ENCODE measurements at regions not wholly inside any gene's neighbourhood (a gene's known extent, or its start where the extent isn't known, plus 50 kb on each side); places are given as distances from the start of the nearest gene placed in this dataset.

DNA sequence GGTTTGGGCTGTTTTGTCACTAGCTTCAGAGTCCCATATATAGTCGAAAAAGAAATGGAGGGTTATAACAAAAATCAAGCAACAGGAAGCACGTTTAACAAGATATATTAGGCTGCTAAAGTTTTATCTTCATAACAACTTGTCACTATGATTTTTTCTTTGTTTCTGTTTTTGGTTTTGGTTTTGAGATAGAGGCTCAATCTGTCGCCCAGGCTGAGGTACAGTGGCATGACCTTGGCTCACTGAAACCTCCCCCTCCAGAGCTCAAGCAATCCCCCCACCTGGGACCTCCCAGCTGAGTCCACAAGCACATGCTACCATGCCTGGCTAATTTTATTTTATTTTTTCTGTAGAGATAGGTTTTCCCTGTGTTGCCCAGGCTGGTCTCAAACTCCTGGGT, 2664.4 kb downstream of the ARAP2 start (continued):
- TF ChIP-seq SAP30 (IDR thresholded peaks at IDR 0.05; ENCODE audit: insufficient read depth, insufficient replicate concordance, low read length) (no peak), MAFK (IDR thresholded peaks at IDR 0.05; ENCODE audit: low read depth, low read length) (no peak), RXRA (IDR thresholded peaks at IDR 0.05; ENCODE audit: insufficient read depth, low read depth, low read length) (no peak), MAX (IDR thresholded peaks at IDR 0.05) (no peak)
- TF ChIP-seq, protein P1, sequence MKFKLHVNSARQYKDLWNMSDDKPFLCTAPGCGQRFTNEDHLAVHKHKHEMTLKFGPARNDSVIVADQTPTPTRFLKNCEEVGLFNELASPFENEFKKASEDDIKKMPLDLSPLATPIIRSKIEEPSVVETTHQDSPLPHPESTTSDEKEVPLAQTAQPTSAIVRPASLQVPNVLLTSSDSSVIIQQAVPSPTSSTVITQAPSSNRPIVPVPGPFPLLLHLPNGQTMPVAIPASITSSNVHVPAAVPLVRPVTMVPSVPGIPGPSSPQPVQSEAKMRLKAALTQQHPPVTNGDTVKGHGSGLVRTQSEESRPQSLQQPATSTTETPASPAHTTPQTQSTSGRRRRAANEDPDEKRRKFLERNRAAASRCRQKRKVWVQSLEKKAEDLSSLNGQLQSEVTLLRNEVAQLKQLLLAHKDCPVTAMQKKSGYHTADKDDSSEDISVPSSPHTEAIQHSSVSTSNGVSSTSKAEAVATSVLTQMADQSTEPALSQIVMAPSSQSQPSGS (IDR thresholded peaks at IDR 0.05; ENCODE audit: low read length), result no peak
